BE2C (cell line): ENCODE measurements at regions not wholly inside any gene's neighbourhood (a gene's known extent, or its start where the extent isn't known, plus 50 kb on each side); places are given as distances from the start of the nearest gene placed in this dataset.

Experiments
- DNase-seq: peaks from one replicate; pipeline ENCODE4 v3.0.0-alpha.2; 2020
- H3K27me3 ChIP-seq: fragments of 250-450 bp; sonication (Bioruptor Pico); 2 replicates; pipeline ENCODE4 v1.5.1; 2020; ENCODE audit warnings: mild to moderate bottlenecking
- H3K36me3 ChIP-seq: fragments of 250-450 bp; sonication (Bioruptor Pico); 2 replicates; pipeline ENCODE4 v1.5.1; 2020; ENCODE audit warnings: mild to moderate bottlenecking
- H3K4me1 ChIP-seq: fragments of 250-450 bp; sonication (Bioruptor Pico); 2 replicates; pipeline ENCODE4 v1.5.1; 2020
- H3K4me3 ChIP-seq: 2 replicates; pipeline ENCODE4 v1.5.1; 2011; ENCODE audit warnings: low read depth, low read length
- H3K9me3 ChIP-seq: fragments of 250-450 bp; sonication (Bioruptor Pico); 2 replicates; pipeline ENCODE4 v1.5.1; 2020
- CTCF ChIP-seq: IDR thresholded peaks from 2 replicates; pipeline ENCODE4 v1.5.1; 2012; ENCODE audit warnings: mild to moderate bottlenecking, low read depth, low read length

DNA sequence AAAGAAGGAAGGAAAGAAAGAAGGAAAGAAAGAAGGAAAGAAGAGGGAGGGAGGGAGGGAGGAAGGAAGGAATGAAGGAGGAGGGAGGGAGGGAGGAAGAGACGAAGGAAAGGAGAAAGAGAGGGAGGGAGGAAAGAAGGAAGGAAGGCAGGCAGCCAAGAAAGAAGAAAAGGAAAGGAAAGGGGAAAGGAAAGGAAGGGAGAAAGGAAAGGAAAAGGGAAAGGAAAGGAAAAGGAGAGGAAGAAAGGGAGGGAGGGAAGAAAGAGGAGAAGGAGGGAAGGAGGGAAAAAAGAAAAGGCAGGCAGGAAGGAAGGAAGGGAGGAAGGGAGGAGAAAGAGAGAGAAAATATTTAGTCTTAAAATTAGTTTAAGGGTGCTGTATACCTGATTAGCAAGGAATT lies 704.1 kb downstream of the LUZP2 start:
- Histone ChIP-seq H3K4me3 (no peak overlapping the region), H3K4me1 (no peaks in the 10 kb centered on the region), H3K9me3 (no peaks in the 10 kb centered on the region), H3K36me3 (no peaks in the 10 kb centered on the region), H3K27me3 (no peaks in the 10 kb centered on the region)
- no peak for DNase-seq
- TF ChIP-seq CTCF, result no peak

GRCh38 chr11:25206762-25207161 lies 709.9 kb downstream of the LUZP2 start:
- TF ChIP-seq CTCF, result no peak
- Histone ChIP-seq H3K4me1 (no peaks in the 10 kb centered on the region), H3K36me3 (no peaks in the 10 kb centered on the region), H3K27me3 (no peaks in the 10 kb centered on the region), H3K9me3 (no peaks in the 10 kb centered on the region), H3K4me3 (no peak overlapping the region)
- DNase-seq, result no peak

DNA sequence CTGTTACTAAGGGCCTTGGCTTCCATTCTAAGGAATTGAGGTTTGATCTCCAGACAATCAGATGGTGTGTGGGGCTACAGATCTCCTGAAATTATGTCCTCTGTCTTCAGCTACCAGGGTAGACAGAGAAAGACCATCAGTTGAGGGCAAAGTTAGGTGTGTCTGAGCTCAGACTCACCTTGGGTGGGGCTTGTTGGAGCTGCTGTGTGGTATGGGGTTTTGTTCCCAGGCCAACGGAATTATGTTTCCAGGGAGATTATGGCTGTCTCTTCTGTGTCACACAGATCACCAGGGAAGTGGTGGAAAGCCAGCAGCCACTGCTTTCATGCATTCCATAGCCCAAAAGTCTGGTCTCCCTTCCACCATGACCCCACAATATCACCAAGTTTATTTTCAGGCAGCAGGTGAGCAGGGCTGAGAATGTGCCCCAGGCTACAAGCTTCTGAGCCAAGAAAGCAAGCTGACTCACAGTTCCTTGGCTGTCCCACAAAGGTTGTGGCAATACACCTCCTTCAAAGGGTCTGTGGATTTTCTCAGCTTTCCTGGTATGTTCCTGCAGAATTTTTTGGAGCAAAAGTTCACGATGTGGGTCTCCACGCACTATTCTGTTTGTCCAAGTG lies 714.9 kb downstream of the LUZP2 start:
- DNase-seq, result no peak
- Histone ChIP-seq H3K27me3 (no peaks in the 10 kb centered on the region), H3K9me3 (no peaks in the 10 kb centered on the region), H3K4me1 (no peaks in the 10 kb centered on the region), H3K4me3 (no peak overlapping the region), H3K36me3 (no peaks in the 10 kb centered on the region)
- TF ChIP-seq CTCF, result no peak

DNA sequence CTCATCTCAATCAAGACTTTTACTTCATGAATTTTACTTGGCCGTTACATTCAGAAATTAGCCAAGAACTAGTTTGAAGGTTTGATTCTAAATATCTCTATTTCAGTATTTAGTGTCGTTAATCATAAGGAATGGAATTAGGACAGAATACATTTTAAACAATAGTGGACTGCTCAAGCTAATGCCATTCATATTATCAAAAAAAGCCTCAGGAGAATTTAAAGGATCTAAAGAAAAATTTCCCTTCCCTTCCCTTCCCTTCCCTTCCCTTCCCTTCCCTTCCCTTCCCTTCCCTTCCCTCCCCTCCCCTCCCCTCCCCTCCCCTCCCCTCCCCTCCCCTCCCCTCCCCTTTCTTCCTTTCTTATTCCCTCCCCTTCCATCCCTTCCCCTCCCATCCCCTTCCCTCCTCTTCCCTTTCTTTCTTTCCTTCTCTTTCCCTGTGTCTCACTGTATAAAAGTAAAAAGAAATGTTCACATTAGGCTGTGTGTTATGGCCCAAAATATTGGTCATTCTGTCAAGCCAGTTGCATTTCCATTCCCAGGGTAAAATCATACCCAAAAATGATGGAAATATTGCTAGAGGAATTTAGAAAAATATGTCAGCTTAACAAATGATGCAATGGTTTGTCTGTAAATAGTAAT lies 717.8 kb downstream of the LUZP2 start:
- no peak overlapping the region for H3K4me3 ChIP-seq
- DNase-seq, result no peak
- no peaks in the 10 kb centered on the region for H3K27me3 ChIP-seq
- H3K4me1 ChIP-seq, result no peaks in the 10 kb centered on the region
- no peaks in the 10 kb centered on the region for H3K36me3 ChIP-seq
- TF ChIP-seq CTCF, result no peak
- H3K9me3 ChIP-seq, result no peaks in the 10 kb centered on the region

DNA sequence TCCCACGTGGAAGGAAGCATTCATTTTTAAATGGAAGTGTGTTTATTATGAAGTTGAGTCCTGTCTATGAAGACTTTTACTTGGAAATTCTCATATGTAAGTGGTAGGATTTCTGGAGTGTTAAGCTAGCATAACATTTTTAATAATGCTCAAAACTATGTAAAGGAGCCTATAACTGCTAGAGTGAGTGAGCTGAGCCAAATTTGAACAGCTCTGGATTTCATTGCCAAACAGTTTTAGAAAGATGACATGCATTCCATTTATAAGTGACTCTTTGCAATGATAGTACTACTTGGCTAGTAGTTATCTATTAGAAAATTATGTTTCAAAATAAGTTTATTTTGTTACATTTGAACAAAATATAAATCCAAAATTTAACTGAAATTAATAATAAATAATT lies 721.2 kb downstream of the LUZP2 start:
- no peak overlapping the region for H3K4me3 ChIP-seq
- no peak for DNase-seq
- no peaks in the 10 kb centered on the region for H3K9me3 ChIP-seq
- no peaks in the 10 kb centered on the region for H3K36me3 ChIP-seq
- no peaks in the 10 kb centered on the region for H3K27me3 ChIP-seq
- no peak for TF ChIP-seq CTCF
- H3K4me1 ChIP-seq, result no peaks in the 10 kb centered on the region

DNA sequence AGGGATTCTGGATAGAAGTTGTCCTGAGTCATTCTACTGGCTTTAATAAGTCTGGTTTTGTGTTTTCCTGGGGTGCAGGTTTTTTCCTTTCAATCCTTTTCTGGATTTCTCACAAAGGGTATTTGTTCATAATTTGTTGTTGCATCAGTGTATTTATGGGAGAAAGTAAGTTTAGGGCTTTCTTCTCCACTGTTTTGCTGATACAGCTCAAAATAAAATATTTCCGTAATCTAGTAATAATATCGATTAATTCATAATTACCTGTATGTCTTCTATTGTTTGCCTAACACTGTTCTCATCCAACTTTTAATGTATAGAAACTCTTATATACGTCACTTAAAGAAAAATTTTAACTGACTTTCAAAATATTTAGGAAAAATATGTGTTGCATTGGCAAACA lies 728.2 kb downstream of the LUZP2 start:
- Histone ChIP-seq H3K4me1 (no peaks in the 10 kb centered on the region), H3K27me3 (no peaks in the 10 kb centered on the region), H3K36me3 (no peaks in the 10 kb centered on the region), H3K4me3 (no peak overlapping the region), H3K9me3 (no peaks in the 10 kb centered on the region)
- TF ChIP-seq CTCF, result no peak
- DNase-seq, result no peak
